ENCODE measurements at regions not wholly inside any gene's neighbourhood (a gene's known extent, or its start where the extent isn't known, plus 50 kb on each side); places are given as distances from the start of the nearest gene placed in this dataset.

DNA sequence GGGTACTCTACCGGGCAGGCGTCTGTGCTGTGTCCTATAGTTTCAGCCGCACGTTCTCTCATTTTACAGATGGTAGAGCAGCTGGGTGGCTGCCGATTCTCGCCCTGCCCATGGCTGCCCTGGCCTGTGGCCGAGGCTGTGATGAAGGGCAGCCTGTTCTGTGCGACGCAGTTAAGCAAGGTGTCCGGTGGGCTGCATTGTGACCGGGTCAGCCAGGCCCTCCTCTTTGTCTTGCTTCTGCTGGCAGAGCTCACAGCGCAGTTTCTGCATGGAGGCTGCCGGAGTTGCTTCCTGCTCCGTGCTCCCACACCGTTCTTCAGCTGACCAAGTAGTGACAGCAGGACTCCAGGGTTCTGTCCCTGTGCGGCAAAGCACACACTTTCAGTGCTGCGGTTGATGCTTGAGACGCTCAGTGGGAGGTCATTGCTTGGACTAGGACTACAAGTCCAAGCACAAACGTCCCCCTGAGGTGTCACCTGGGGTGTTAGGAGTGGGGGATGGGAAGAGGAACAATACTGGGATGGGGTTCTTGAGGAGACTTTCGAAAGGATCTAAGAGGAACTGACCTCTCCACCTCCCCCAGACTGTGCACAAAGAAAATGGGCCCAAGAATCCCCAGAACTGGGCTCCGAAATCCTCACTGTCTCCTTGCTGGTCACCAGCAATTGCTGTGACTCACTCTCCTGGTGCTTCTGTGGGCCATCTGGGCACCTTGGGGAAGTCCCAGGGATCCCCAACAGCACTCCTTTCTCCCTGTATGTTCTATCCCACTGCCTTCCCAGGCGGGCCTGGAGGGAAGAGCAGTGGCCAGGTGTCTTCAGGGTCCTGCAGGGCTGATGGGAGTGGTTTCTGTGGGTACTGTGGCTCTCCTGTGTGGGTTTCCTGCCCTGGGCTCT is 58.2 kb downstream of the GADD45G start:
- ATAC-seq = no peak
- intact Hi-C loops (cut with micrococcal nuclease) = no loop called here
- TF ChIP-seq, protein P1, sequence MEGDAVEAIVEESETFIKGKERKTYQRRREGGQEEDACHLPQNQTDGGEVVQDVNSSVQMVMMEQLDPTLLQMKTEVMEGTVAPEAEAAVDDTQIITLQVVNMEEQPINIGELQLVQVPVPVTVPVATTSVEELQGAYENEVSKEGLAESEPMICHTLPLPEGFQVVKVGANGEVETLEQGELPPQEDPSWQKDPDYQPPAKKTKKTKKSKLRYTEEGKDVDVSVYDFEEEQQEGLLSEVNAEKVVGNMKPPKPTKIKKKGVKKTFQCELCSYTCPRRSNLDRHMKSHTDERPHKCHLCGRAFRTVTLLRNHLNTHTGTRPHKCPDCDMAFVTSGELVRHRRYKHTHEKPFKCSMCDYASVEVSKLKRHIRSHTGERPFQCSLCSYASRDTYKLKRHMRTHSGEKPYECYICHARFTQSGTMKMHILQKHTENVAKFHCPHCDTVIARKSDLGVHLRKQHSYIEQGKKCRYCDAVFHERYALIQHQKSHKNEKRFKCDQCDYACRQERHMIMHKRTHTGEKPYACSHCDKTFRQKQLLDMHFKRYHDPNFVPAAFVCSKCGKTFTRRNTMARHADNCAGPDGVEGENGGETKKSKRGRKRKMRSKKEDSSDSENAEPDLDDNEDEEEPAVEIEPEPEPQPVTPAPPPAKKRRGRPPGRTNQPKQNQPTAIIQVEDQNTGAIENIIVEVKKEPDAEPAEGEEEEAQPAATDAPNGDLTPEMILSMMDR (IDR thresholded peaks at IDR 0.05) = no peak
- ChIA-PET CTCF (no interaction called here), POLR2A (no interaction called here)
- Mint-ChIP-seq H3K27ac (no peak overlapping the region), H3K27me3 (peaks cover 6% of the 10 kb centered on the region), H3K36me3 (ENCODE audit: low read depth) (no peaks in the 10 kb centered on the region), H3K4me1 (ENCODE audit: low read depth) (peaks cover 3% of the 10 kb centered on the region), H3K9me3 (no peaks in the 10 kb centered on the region), H3K4me3 (no peak overlapping the region)
- DNase-seq = no peak

DNA sequence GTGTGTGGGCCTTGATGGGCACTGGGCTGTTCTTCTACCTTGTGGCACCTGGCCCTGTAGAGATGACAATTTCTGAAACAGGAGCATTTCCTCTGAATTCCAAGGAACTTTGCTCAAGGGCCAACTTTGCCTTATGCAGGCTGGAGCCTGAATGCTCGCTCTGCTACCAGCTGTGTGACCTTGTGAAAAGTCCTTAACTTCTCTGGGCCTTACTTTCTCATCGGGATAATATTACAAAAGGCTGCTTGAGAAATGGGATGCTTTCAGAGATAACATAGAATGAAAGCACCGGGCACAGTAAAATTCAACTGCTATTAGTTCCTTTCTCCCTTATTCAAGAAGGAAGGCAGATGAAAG is 58.8 kb downstream of the GADD45G start:
- no peaks in the 10 kb centered on the region for H3K9me3 Mint-ChIP-seq
- H3K36me3 Mint-ChIP-seq (ENCODE audit: low read depth) = no peaks in the 10 kb centered on the region
- intact Hi-C loops (cut with micrococcal nuclease) = no loop called here
- TF ChIP-seq, protein P1 (IDR thresholded peaks at IDR 0.05) = no peak
- ChIA-PET CTCF (no interaction called here), POLR2A (interaction anchor here (0.9 kb wide), 1 partner anchor 172 kb away, joined by 3 read pairs; no protein-coding TSS in a partner anchor)
- no peak overlapping the region for H3K4me3 Mint-ChIP-seq
- no peak overlapping the region for H3K27ac Mint-ChIP-seq
- H3K4me1 Mint-ChIP-seq (ENCODE audit: low read depth) = peaks cover under 1% of the 10 kb centered on the region
- ATAC-seq (no peak), DNase-seq (no peak)
- H3K27me3 Mint-ChIP-seq = peaks cover 4% of the 10 kb centered on the region

DNA sequence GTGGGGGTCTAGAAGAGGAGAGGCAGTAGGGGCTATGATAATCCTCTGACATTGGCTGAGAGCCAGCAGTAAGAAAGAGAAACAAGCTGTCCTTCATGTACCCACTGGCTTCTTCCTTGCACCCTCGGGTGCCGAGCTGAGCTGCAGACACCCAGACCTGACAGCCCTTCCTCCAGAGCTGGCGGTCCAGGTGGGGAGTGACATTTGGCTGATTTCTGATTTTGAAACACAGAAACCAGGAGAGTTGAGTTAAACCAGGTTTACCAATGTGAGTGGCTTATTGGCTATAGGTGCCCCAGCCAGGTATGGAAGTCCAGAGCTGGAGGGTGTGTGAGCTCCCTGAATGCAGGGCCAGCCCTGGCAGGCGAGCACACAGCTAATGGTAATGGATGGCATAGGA is 59.2 kb downstream of the GADD45G start:
- no peaks in the 10 kb centered on the region for H3K36me3 Mint-ChIP-seq (ENCODE audit: low read depth)
- H3K27ac Mint-ChIP-seq = no peak overlapping the region
- H3K4me1 Mint-ChIP-seq (ENCODE audit: low read depth) = no peaks in the 10 kb centered on the region
- ATAC-seq (no peak), DNase-seq (no peak)
- CTCF ChIA-PET = no interaction called here
- POLR2A ChIA-PET = interaction anchor here (0.9 kb wide), 1 partner anchor 171 kb away, joined by 3 read pairs; no protein-coding TSS in a partner anchor
- peaks cover 4% of the 10 kb centered on the region for H3K27me3 Mint-ChIP-seq
- no peak overlapping the region for H3K4me3 Mint-ChIP-seq
- TF ChIP-seq, protein P1 (IDR thresholded peaks at IDR 0.05) = no peak
- H3K9me3 Mint-ChIP-seq = no peaks in the 10 kb centered on the region
- intact Hi-C loops (cut with micrococcal nuclease) = no loop called here

DNA sequence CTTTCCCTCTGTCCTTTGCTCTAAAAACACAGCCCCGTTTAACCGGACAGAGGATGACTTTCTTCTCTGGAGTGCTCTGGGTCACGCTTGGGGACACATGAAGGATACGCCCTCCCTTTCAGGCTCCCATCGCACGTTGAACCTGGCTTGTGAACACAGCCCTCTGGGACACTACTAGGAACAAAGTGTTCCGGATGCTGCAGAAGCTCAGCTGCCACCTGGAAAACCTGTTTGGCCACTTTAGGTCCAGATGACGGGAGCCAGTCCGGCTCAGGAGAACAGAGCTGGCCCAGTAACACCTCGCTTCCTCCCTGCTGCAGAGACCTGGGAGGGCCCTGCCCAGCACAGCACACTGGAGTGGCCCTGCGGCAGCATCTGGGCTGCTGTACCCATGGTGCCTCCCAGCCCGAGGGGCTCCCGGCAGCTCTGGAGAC is 60.1 kb downstream of the GADD45G start:
- ChIA-PET POLR2A (no interaction called here), CTCF (no interaction called here)
- H3K4me1 Mint-ChIP-seq (ENCODE audit: low read depth) = no peaks in the 10 kb centered on the region
- no peak for ATAC-seq
- H3K27me3 Mint-ChIP-seq = peaks cover 2% of the 10 kb centered on the region
- no peak overlapping the region for H3K27ac Mint-ChIP-seq
- intact Hi-C loops (cut with micrococcal nuclease) = no loop called here
- no peak overlapping the region for H3K4me3 Mint-ChIP-seq
- no peak for DNase-seq
- TF ChIP-seq, protein P1 (IDR thresholded peaks at IDR 0.05) = no peak
- no peaks in the 10 kb centered on the region for H3K36me3 Mint-ChIP-seq (ENCODE audit: low read depth)
- H3K9me3 Mint-ChIP-seq = no peaks in the 10 kb centered on the region

DNA sequence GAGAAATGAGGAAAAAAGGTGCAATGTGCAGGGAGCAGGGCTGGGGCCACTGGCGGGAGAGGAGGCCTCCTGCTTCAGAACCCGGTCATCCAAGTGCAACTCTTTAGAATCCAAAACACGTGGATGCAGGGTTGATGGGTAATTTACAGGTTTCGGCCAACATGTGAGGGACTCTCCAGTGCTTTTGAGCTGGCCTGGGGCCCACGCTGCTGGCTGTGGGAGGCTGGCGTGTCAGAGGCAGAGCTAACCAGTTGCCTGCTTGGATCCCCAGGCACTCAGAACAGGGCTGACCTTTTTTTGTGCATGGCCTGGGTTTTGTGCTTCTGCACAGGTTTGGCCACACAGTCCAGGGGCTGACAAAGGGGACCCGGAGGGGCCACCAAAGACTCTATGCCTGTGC is 61.6 kb downstream of the GADD45G start:
- intact Hi-C loops (cut with micrococcal nuclease) = no loop called here
- H3K36me3 Mint-ChIP-seq (ENCODE audit: low read depth) = no peaks in the 10 kb centered on the region
- H3K27me3 Mint-ChIP-seq = peaks cover 2% of the 10 kb centered on the region
- H3K9me3 Mint-ChIP-seq = no peaks in the 10 kb centered on the region
- H3K4me3 Mint-ChIP-seq = no peak overlapping the region
- H3K27ac Mint-ChIP-seq = no peak overlapping the region
- no peaks in the 10 kb centered on the region for H3K4me1 Mint-ChIP-seq (ENCODE audit: low read depth)
- DNase-seq = no peak
- TF ChIP-seq, protein P1 (IDR thresholded peaks at IDR 0.05) = no peak
- ChIA-PET POLR2A (no interaction called here), CTCF (no interaction called here)
- ATAC-seq = no peak

All from activated CD8-positive, alpha-beta T cell treated with anti-CD3 and anti-CD28 coated beads for 36 hours (primary cell).